ENCODE measurements at regions not wholly inside any gene's neighbourhood (a gene's known extent, or its start where the extent isn't known, plus 50 kb on each side); places are given as distances from the start of the nearest gene placed in this dataset.

- TF ChIP-seq POLR2A (IDR thresholded peaks at IDR 0.05) (no peak), CTCF (IDR thresholded peaks at IDR 0.05) (no peak), EP300 (IDR thresholded peaks at IDR 0.05) (no peak), POLR2AphosphoS5 (IDR thresholded peaks at IDR 0.05) (no peak)
These were observed 723.9 kb downstream of the FAT4 start for GRCh38 chr4:126038502-126039144.
